SHP77 (cell line): ENCODE measurements at regions not wholly inside any gene's neighbourhood (a gene's known extent, or its start where the extent isn't known, plus 50 kb on each side); places are given as distances from the start of the nearest gene placed in this dataset.
A peak's percentile ranks its signal among the peaks of the same experiment; 100 is the strongest.

Experiments used
- DNase-seq, 2 experiments: peaks; one replicate each; lab custom pipeline; 2025; lab: John Stamatoyannopoulos, UW

GRCh38 chr1:218582646-218583045 lies 237.5 kb downstream of the TGFB2 start:
- DNase-seq: no peak

- DNase-seq: no peak
These were observed 239.5 kb downstream of the TGFB2 start for GRCh38 chr1:218584418-218585155.

- peak; percentile 44 to 69 for DNase-seq
These were observed 240.5 kb downstream of the TGFB2 start for GRCh38 chr1:218585511-218586184.

DNA sequence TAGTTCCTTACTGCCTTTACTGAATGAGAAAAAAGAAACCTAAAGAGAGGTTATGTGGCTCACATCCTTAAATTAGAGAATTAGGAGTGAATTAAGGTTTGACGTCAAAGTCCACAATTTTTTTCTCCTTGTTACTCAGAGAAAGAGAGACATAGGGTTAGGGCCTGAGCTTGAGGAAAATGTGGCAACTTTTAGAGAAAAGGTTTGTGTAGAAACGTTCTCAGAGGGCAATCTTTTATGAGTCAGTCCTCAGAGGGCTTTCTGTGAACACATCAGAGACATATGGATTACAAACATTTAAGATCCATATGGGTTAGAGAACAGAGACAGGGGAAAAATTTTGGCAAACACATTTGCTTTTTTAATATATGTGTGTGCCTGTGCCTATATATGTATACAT lies 242.8 kb downstream of the TGFB2 start:
- no peak for DNase-seq

DNA sequence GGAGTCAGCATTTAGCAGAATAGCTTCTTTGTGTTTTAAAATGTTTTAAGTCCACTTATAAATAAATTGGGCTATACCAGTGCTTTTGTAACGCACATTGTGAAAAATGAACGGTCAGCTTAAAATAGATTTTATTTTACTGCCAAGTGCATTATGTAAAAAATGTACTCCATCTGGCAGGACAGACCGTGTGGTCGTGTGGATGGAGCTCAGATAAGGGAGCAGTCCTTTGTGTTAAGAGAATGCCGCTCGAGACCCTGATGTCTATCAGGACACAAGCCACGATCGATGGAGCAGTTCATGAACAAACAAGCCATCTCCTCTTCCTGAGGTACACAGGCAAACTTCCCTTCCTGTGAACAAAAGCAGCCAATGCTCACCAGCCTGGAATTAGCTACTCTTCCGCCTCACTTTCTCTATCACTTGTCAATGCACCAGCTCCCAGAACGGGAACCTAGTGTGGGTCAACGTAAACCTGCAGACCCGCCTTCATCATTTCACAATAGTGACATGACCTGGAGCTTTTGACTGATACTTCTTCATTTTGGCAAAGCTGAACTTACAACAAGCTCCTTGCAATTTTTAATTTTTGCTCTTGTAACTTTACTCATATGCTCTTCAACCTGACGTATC lies 243.5 kb downstream of the TGFB2 start:
- no peak for DNase-seq

DNA sequence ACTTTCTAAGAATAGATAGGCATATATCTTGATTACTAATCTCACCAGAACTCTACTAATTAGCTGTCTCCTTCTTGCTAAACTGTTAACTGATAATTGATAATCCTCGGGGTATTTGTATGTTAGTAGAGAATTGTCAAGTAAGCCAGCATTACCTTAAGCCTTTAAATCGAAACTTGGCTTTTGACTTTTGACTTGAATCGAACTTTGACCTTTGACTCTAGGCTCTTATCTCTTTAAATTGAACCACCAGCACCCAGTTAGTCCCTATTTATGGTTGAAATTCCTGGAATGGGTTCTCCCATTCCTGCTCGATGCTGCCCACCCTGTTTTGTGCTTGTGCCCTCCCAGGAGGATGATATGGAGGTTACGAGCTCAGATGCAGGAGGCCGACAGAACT lies 244.4 kb downstream of the TGFB2 start:
- DNase-seq: no peak

- DNase-seq: no peak
These were observed 246.8 kb downstream of the TGFB2 start for GRCh38 chr1:218591966-218592365.

DNA sequence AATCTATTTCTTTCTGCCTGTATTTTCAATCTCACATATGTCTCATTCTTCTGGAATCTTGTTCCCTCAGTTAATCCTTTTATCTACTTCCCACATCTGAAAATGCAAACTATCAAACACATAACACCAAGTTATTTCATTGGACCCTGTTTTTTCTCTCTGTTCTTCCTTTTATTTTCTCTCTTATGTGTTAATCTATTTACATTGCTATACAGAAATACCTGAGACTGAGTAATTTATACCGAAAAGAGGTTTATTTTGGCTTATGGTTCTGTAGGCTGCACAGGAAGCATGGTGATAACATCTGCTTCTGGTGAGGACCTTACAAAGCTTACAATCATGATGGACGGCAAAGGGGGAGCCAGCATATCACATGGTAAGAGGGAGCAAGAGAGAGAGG lies 247.6 kb downstream of the TGFB2 start:
- DNase-seq: no peak

GRCh38 chr1:218600968-218601367 lies 255.8 kb downstream of the TGFB2 start:
- no peak for DNase-seq

DNA sequence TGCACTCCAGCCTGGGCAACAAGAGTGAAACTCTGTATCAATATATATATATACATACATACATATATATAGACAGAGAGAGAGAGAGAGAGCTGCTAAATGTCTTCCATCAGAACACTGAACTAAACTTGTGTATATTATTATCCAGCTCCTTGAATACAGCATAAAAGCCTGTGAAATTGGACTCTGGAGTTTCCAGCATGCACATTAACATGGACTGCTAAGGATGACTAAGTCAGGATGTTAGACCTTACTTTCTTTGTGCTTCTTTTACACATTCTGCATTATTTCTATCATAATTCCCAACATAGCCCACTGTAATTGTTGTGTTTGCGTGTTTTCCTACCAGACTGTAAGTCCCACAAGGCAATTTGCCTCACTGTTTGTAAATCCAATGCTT lies 259.1 kb downstream of the TGFB2 start:
- no peak for DNase-seq

- no peak for DNase-seq
These were observed 266.9 kb downstream of the TGFB2 start for GRCh38 chr1:218611916-218612585.

DNA sequence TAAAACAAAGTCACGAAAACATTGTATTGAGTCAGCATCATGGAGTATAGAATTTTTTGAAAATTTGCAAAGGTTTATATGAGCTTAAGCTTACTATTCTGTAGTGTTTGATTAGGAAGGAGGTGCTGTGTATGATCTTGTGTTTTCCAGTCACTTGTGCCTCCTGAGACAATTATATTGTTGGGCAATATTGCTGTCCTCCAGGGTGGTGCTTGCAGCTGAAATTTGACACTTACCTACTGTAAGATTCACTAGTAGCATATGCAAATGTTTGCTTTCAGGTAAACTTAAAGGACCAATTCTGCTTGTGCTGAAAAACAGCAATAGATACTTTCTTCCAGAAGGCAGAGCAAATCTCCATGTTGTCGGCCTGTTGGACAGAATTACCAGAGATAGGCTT lies 268.0 kb downstream of the TGFB2 start:
- DNase-seq: no peak

DNA sequence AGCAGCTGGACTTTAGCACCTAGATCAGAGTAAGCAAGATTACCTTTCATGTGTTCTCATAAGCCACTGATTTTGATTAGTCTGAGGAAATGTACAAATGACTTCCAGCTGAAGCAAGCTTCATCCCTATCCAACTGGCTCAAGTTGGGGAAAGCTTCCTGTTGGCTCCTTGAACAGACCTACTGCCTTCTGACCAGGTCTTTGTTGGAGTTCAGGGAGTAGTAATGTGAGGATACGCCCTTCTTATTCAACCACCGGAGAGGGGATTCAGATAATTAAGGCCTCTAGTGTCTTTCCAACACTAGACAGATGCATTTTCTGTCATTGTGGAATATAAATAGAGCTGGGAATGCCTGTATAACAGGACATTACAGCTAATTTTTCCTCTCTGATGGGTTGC lies 268.9 kb downstream of the TGFB2 start:
- no peak for DNase-seq

DNA sequence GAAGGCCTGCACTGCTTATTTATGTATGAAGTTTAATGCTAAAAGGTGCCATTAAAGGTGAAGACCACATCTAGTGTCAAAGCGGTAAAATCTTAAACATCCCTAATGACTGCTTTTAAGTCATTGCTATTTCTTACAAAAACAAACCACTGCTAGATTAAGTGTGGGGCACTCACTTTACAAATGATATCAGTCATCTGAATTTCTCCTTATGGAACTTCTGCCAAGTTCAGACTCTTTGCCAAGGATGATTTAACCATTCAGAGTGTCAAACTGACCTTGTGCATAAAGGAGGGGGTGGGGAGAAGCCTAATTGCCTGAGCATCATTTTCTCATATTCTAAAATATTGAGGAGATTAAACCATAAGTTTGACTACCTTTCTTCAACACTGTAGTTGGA lies 271.5 kb downstream of the TGFB2 start:
- no peak for DNase-seq

GRCh38 chr1:218617986-218618385 lies 272.9 kb downstream of the TGFB2 start:
- DNase-seq: no peak

GRCh38 chr1:218620956-218621355 lies 275.8 kb downstream of the TGFB2 start:
- DNase-seq: no peak

GRCh38 chr1:218624052-218624451 lies 278.9 kb downstream of the TGFB2 start:
- no peak for DNase-seq

DNA sequence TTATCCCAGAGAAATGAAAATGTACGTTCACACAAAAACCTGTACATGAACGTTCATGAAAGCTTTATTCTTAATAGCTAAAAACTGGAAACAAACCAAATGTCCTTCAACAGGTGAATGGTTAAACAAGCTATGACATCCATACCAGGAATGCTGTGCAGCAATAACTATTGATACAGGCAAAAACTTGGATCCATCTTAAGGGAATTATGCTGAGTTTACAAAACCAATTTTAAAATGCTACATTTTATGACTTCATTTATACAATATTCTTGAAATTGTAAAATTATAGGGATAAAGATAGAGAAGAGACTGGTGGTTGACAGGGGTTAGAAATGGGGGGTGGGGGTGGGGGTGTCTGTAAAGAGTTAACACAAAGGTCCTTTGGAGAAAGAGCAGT lies 280.3 kb downstream of the TGFB2 start:
- no peak for DNase-seq

- no peak for DNase-seq
These were observed 288.3 kb downstream of the TGFB2 start for GRCh38 chr1:218633238-218633988.

DNA sequence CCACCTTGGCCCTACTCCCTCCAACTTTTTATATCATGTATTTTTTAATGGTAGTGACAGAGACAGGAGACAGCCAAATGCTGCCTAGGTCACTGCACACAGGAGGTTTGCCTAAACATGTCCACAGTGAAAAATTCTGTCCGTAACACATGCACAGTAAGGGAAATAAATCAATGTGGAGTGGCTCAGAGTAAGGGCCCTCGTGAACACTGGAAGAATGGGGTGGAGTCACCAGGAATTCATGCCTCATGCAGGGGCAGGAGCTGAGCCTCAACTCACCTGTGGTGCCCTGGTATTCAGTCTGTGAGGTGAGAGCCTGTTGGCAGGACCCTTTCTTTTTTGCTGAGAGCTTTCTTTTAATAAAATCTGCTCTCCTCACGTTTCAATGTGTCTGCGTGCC lies 289.1 kb downstream of the TGFB2 start:
- no peak for DNase-seq

GRCh38 chr1:218636548-218636947 lies 291.4 kb downstream of the TGFB2 start:
- no peak for DNase-seq

- DNase-seq: no peak
These were observed 295.0 kb downstream of the TGFB2 start for GRCh38 chr1:218640173-218640572.
